Keratinocyte (primary cell): ENCODE measurements at regions not wholly inside any gene's neighbourhood (a gene's known extent, or its start where the extent isn't known, plus 50 kb on each side); places are given as distances from the start of the nearest gene placed in this dataset.

ENCODE experiments used
- DNase-seq: peaks from one replicate; pipeline ENCODE4 v3.0.0-alpha.2; 2011; ENCODE audit warnings: low read depth, missing footprints, low spot score
- FAIRE-seq: peaks from 2 replicates; lab custom pipeline; 2011; peaks lifted over from hg19 to GRCh38; lab: Jason Lieb, UNC
- H2AFZ ChIP-seq: 2 replicates; pipeline ENCODE4 v1.6.0; 2012; ENCODE audit warnings: low read length, control low read depth, inconsistent platforms; ENCODE audit not compliant: control insufficient read depth
- H3K27ac ChIP-seq: 2 replicates; pipeline ENCODE4 v1.5.1; 2011; ENCODE audit warnings: low read length; ENCODE audit not compliant: control insufficient read depth, insufficient read depth
- H3K27me3 ChIP-seq: 3 replicates; pipeline ENCODE4 v1.6.0; 2011; ENCODE audit warnings: low read length; ENCODE audit not compliant: control insufficient read depth, insufficient read depth; ENCODE audit errors: extremely low read depth
- H3K36me3 ChIP-seq, 2 experiments: 2 replicates in 1 of 2; 3 replicates in 1 of 2; pipeline ENCODE4 v1.5.1; 2011; ENCODE audit warnings: low read length in 2 of 2, mild to moderate bottlenecking in 1 of 2; ENCODE audit not compliant: control insufficient read depth in 2 of 2, insufficient read depth in 2 of 2; ENCODE audit errors: extremely low read depth in 1 of 2
- H3K4me1 ChIP-seq: 3 replicates; pipeline ENCODE4 v1.5.1; 2011; ENCODE audit warnings: low read length; ENCODE audit not compliant: control insufficient read depth, insufficient read depth; ENCODE audit errors: extremely low read depth
- H3K4me2 ChIP-seq: 3 replicates; pipeline ENCODE4 v1.6.0; 2011; ENCODE audit warnings: low read depth, low read length; ENCODE audit not compliant: control insufficient read depth, insufficient read depth; ENCODE audit errors: extremely low read depth
- H3K4me3 ChIP-seq, 3 experiments: fragments of 200-600 bp in 1 of 3; sonication (generic) in 1 of 3; 2 replicates in 2 of 3; 3 replicates in 1 of 3; pipeline ENCODE4 v1.5.1; 2011 to 2016; ENCODE audit warnings: low read length in 3 of 3, mild to moderate bottlenecking in 3 of 3, control low read depth in 2 of 3, inconsistent platforms in 1 of 3, low read depth in 1 of 3, mixed read lengths in 1 of 3, mixed run types in 1 of 3, moderate library complexity in 1 of 3; ENCODE audit not compliant: control insufficient read depth in 2 of 3, insufficient read depth in 2 of 3; ENCODE audit errors: extremely low read depth in 1 of 3
- H3K79me2 ChIP-seq: 2 replicates; pipeline ENCODE4 v1.6.0; 2012; ENCODE audit warnings: low read length; ENCODE audit not compliant: control insufficient read depth, insufficient read depth
- H3K9ac ChIP-seq: 3 replicates; pipeline ENCODE4 v1.6.0; 2011; ENCODE audit warnings: low read length; ENCODE audit not compliant: control insufficient read depth, insufficient read depth; ENCODE audit errors: extremely low read depth
- H3K9me1 ChIP-seq: 3 replicates; pipeline ENCODE4 v1.6.0; 2011; ENCODE audit warnings: low read length; ENCODE audit not compliant: control insufficient read depth, insufficient read depth; ENCODE audit errors: extremely low read depth
- H3K9me3 ChIP-seq: 2 replicates; pipeline ENCODE4 v1.5.1; 2012; ENCODE audit warnings: low read depth, low read length; ENCODE audit not compliant: control insufficient read depth
- H4K20me1 ChIP-seq: 3 replicates; pipeline ENCODE4 v1.6.0; 2011; ENCODE audit warnings: low read length; ENCODE audit not compliant: control insufficient read depth, insufficient read depth; ENCODE audit errors: extremely low read depth
- EZH2 ChIP-seq: IDR thresholded peaks from one replicate; pipeline ENCODE4 v1.6.1; 2012; ENCODE audit warnings: inconsistent platforms, mild to moderate bottlenecking, low read length, moderate library complexity
- dilution Hi-C: fragments of 300-500 bp; cut with MboI; formaldehyde crosslinking; loops from one replicate; pipeline ENCODE4 v1.7.0; 2020; ENCODE audit warnings: low sequenced_read_pairs; ENCODE audit not compliant: extremely low pct_ligation_motif_present
- TF ChIP-seq, protein P1 (sequence below), 3 experiments: IDR thresholded peaks in 1 of 3; conservative IDR thresholded peaks in 1 of 3; optimal IDR thresholded peaks in 1 of 3; 2 replicates in 2 of 3; 3 replicates in 1 of 3; pipeline versions ENCODE3 to v1.5.1; 2011; ENCODE audit warnings: low read length in 3 of 3, mild to moderate bottlenecking in 3 of 3, moderate library complexity in 2 of 3, control low read depth in 1 of 3, inconsistent platforms in 1 of 3; ENCODE audit not compliant: insufficient read depth in 2 of 3; ENCODE audit errors: extremely low read depth in 1 of 3

DNA sequence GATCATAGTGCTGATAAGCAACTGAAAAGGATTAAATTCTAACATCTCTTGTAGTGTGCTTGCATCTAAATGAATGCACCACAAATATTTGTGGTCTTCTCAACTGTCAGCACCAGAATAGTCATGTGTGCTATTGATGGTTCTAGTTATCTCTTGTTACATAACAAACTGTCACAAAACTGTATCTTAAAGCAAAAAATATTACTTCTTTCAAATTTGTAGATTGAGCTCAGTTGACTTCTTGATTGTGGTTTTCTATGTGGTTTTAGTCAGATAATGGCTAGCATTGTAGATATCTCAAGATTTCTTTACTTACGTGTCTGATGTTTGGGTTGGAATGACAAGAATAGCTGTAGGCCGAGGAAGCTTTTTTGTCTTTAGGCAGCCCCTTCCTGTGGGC lies 431.3 kb downstream of the SLITRK6 start:
- TF ChIP-seq, protein P1, sequence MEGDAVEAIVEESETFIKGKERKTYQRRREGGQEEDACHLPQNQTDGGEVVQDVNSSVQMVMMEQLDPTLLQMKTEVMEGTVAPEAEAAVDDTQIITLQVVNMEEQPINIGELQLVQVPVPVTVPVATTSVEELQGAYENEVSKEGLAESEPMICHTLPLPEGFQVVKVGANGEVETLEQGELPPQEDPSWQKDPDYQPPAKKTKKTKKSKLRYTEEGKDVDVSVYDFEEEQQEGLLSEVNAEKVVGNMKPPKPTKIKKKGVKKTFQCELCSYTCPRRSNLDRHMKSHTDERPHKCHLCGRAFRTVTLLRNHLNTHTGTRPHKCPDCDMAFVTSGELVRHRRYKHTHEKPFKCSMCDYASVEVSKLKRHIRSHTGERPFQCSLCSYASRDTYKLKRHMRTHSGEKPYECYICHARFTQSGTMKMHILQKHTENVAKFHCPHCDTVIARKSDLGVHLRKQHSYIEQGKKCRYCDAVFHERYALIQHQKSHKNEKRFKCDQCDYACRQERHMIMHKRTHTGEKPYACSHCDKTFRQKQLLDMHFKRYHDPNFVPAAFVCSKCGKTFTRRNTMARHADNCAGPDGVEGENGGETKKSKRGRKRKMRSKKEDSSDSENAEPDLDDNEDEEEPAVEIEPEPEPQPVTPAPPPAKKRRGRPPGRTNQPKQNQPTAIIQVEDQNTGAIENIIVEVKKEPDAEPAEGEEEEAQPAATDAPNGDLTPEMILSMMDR (optimal IDR thresholded peaks at IDR 0.05 in 1 of 3, IDR thresholded peaks at IDR 0.05 in 1 of 3, conservative IDR thresholded peaks at IDR 0.05 in 1 of 3; ENCODE audit: extremely low read depth in 1 of 3, insufficient read depth in 2 of 3, low read length in 3 of 3) = no peak
- no peak for TF ChIP-seq EZH2
- H3K27me3 ChIP-seq = no peaks in the 10 kb centered on the region
- FAIRE-seq = no peak
- H3K4me2 ChIP-seq = no peak overlapping the region
- no peaks in the 10 kb centered on the region for H4K20me1 ChIP-seq
- dilution Hi-C loops = no loop called here
- H3K4me3 ChIP-seq = no peak overlapping the region
- no peaks in the 10 kb centered on the region for H3K4me1 ChIP-seq
- H3K9ac ChIP-seq = no peak overlapping the region
- H3K27ac ChIP-seq = no peak overlapping the region
- DNase-seq = no peak
- H3K36me3 ChIP-seq = no peaks in the 10 kb centered on the region
- H3K9me1 ChIP-seq = no peaks in the 10 kb centered on the region
- H2AFZ ChIP-seq = no peak overlapping the region
- H3K9me3 ChIP-seq = no peaks in the 10 kb centered on the region
- no peaks in the 10 kb centered on the region for H3K79me2 ChIP-seq

DNA sequence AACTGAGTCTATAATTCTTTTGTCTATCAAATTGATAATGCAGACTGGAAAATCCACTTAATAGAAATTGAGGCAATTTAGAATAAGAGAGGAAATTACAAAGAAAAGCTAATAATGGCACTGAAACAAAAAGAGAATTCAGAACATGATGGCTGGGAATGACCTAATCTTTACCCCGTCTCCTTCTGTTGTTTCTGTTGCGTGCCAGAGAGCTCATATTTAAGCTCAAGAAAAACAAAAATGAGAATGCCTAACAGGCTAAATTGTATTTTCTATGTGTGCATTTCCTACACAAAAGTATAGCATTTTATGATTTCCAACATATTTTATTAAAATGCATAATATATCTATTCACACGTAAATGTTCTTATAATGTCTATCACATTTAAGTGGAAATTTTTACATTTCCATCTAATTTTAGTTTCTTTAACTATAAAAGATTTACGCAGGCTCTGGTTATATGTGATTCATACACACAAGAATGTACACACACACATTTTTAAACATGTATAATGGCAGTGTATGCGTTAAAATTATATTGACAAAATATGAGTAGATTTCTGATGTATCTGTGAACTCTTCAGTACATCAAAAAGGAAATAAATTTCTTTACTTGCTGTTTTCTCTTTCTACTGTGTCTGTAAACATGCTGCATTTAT lies 432.3 kb downstream of the SLITRK6 start:
- no peaks in the 10 kb centered on the region for H3K9me3 ChIP-seq
- no peaks in the 10 kb centered on the region for H3K4me1 ChIP-seq
- no peak overlapping the region for H3K4me3 ChIP-seq
- H4K20me1 ChIP-seq = no peaks in the 10 kb centered on the region
- no peaks in the 10 kb centered on the region for H3K79me2 ChIP-seq
- H3K27me3 ChIP-seq = no peaks in the 10 kb centered on the region
- H3K9ac ChIP-seq = no peak overlapping the region
- H3K36me3 ChIP-seq = no peaks in the 10 kb centered on the region
- TF ChIP-seq, protein P1 (optimal IDR thresholded peaks at IDR 0.05 in 1 of 3, IDR thresholded peaks at IDR 0.05 in 1 of 3, conservative IDR thresholded peaks at IDR 0.05 in 1 of 3; ENCODE audit: extremely low read depth in 1 of 3, insufficient read depth in 2 of 3, low read length in 3 of 3) = no peak
- no peak for TF ChIP-seq EZH2
- dilution Hi-C loops = no loop called here
- no peak overlapping the region for H2AFZ ChIP-seq
- FAIRE-seq (no peak), DNase-seq (no peak)
- no peak overlapping the region for H3K27ac ChIP-seq
- no peak overlapping the region for H3K4me2 ChIP-seq
- H3K9me1 ChIP-seq = no peaks in the 10 kb centered on the region
